HG03342 (cell line): ENCODE measurements at regions not wholly inside any gene's neighbourhood (a gene's known extent, or its start where the extent isn't known, plus 50 kb on each side); places are given as distances from the start of the nearest gene placed in this dataset.
"Not testable (repeated sequence)": the region's sequence is repeated elsewhere in the genome, so short reads cannot be mapped to it uniquely, and the experiment has no call there.

Source experiments
- ATAC-seq: cut with Tn5 transposase; IDR thresholded peaks from one replicate; pipeline ENCODE4 v1.9.1; 2021; ENCODE audit warnings: mild to moderate bottlenecking, moderate library complexity; ENCODE audit not compliant: unreplicated experiment

- ATAC-seq, result no peak
Observed at GRCh38 chr18:76721207-76721996, 101.0 kb upstream of the ZNF236 start.

DNA sequence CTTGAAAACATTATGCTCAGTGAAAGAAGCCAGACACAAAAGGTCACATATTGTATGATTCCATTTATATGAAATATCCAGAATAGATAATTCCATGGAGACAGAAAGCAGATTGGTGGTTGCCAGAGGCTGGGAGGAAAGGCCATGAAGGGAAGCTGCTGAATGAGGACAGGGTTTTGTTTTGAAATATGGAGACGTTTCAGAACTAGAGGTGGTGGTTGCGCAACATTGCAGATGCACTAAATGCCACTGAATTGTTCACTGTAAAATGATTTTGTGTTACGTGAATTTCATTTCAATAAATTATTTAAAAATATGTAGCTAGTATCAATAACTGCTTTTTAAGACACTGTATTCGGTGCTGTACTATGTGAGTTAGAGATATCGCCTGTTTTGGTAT lies 101.7 kb upstream of the ZNF236 start:
- no peak for ATAC-seq

- no peak for ATAC-seq
Observed at GRCh38 chr18:76715012-76715610, 107.2 kb upstream of the ZNF236 start.

DNA sequence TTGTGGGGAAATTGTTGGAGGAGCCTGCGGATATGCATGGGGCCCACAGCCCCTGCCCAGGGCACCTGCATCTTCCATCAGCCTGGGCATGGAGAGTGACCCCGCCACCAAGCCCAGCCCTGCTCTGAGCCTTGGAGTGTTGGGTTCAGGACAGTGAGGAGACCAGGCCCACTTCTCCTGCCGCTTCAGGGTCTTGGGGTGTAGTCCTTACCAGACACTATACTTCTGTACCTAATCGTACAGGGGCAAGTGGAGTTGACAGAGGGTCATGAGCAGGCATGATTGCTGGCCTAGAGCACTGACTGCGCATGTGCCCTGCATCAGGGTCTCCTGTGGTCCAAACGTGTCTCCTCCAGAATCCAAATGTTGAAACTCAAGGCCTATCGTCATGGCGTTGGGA lies 108.9 kb upstream of the ZNF236 start:
- no peak for ATAC-seq

DNA sequence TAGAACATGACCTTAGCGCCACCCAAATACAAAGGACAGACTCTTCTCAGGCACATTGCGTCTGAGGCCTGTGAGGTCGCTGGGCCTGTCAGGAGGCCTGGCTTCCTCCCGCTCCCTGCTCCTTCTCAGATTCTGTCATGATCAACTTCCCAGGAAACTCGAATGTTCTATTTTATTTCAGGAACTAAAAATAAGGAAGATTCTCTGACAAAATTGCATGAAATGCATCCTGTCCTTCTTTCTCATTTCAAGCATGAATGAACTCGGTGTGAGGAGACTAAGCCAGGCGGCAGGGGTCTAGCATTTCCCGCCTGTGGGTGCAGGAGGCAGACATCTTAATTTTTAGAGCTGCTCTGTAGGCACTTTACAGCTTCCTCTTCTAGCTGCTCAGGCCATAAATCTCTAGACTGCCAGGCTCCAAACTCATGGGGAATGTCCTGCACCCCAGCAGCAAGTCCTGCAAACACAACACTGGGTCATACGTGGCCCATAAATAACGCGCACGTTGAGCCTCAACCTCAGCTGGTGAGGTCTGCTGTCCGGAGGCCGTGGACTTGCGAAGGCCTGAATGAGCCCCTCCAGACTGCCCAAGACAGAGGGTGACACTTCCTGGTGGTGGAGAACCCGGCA lies 109.7 kb upstream of the ZNF236 start:
- no peak for ATAC-seq

- no peak for ATAC-seq
Observed at GRCh38 chr18:76710646-76711520, 111.5 kb upstream of the ZNF236 start.

DNA sequence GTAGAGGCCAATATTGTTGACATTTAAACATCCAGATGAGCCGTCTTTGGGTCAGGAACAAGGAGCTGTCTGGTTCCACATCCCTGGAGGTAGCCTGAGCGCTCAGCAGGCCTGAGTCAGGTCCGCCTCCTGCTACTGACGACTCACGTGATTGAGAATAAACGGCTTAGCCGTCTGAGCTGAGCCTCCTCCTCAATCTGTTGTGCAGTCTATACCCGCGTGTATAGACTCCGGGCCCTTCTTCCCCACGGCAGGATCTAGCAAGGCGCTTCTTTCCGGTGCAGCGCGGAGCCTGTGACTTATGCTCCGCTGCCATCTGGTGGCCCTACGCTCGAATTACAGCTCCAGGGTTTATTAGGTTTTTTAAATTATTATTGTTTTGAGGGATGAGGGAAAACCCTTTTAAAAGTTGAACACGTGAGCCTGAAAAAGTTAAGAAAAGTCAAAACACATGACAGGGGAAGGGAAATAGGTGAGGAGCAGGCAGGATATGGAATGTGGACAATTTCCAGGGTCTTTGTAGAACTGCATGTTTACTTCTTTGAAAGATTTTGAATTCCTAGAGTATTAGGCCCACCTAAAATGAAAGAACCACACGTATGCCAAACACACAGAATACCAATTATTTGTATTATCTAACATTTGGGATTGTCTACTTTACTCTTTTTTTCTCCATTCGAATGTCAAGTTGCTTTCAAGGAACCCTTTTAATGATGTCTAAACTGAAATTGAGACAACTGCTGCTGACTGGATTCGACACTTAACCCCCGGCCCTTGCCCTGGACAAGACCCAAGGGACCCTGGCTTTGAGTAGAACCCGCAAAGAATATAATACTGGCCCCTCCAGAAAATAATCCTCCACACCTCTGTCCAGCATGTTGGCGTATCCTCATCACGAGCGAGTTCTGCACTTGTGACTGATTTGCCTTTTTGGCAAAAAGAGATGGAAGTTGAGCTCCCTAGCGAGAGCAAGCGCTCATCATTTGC lies 112.4 kb upstream of the ZNF236 start:
- ATAC-seq, result peak; percentile 86

- no peak for ATAC-seq
Observed at GRCh38 chr18:76708722-76709353, 113.5 kb upstream of the ZNF236 start.

GRCh38 chr18:76708071-76708721 lies 114.2 kb upstream of the ZNF236 start:
- no peak for ATAC-seq

DNA sequence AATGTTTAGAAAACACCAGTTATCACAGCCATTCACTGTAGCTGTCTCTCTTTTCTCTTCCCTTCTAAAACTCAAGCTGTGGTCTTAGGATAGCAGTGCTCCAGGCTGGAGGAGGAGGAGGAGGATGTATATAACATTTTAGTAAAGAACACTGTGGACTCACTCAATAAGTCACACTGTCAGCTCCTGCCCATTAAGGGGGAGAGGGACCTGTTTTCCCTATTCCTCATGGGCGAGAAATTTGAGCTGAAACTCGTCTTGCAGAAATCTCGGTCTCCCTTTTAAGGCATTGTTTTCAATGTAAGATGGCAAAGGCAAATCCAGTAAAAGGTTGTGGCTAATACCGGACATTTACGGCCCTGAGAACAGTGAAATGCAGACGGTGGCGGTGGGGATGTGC lies 114.8 kb upstream of the ZNF236 start:
- ATAC-seq, result no peak

- ATAC-seq, result not testable (repeated sequence)
Observed at GRCh38 chr18:76704589-76704988, 117.8 kb upstream of the ZNF236 start.

DNA sequence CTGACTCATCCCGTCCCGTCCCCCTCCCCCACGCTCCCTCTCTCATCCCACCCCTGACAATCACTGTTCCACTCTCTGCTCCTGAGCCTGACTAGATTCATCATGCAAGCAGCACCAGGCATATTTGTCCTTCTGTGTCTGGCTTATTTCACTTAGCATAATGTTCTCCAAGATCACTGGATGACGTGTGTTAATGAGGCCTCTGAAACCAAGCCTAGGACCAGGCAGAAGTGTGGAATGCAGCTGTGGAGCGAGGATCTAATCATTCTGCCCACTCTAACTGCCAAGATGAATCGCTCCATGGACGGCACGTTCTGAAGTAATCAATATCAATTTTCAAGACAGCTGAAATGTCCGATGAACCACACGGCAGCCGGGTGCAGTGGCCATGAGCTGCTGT lies 122.4 kb upstream of the ZNF236 start:
- no peak for ATAC-seq

GRCh38 chr18:76697441-76697901 lies 124.9 kb upstream of the ZNF236 start:
- ATAC-seq, result no peak

DNA sequence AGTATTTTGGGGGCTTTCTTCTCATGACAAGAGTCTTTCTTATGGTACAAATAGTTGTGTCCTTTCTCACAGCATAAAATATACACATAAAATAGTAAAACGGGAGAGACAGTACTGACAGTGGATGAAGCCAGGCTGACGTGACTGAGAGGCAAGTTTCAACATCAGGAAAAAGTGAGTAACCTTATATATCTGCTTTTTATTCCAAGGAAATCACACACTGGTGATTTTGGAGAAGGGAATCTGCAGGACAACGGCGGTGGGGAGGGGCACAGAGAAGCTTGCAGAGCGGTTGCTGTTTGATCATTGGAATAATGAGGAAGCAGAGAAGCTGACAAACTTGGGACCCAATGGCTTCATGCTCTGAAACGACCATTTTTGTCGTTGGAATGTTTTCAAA lies 130.6 kb upstream of the ZNF236 start:
- no peak for ATAC-seq

DNA sequence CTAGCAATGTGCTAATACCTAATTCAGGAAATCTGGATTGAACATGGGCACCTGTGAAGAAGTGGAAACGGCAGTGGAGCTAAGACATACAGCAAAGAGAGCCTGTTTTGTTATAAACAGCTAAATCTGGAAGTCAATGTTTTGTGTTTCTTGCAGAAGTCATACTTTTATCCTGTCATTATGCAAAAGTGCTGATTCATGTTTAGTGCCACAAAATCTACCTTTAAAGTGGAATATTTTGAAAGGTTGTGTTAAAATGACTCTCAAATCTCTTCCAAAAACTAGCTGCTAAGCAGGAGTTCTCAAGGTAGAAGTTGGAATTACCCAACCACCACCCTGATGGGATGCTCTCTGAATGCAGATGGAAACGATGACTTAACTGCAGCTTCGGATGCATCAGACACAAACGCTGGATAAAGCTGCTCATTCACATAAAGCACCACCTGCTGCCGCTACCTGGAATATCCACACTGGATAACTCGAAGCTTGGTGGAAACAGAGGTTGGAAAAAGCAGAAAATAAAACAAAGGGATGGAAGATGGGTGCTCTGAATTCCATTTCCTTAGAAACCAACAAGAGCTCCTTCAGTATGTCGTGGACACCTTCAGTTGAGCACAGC lies 132.6 kb upstream of the ZNF236 start:
- ATAC-seq, result no peak

DNA sequence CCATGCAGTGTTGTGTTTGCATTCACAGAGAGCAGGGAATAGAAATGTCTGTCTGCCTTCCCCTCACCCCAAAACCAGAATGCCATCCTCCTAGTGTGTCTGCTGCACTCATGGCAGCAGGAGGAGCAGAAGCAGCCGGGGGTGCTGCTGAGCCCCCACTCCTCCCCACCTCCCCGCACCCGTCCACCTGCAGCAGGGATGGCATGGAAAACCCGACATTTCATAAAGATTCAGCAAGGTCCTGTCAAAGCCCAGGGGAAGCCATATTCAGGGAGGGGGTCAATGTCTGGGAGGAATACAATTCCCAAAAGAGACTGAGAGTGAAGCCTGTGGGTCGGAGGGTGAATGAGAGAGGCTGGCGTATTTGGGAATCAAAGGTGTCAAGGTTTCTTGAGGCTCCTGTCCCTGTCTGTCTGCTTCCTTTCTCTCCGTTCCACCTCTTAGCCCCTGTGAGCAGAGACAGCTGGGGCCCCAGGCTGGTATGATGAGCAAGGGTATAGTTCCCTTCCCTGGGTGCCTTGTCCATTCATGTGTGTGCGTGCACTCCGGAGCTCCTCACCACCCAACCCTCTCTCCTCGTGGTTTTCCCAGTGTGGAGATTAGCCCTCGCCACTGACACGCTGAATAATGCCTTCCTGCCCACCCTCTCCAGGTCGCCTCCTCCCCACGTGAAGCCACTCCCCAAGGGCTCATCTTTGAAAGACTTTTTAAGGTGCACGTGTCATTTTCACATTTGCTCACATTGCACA lies 133.5 kb upstream of the ZNF236 start:
- ATAC-seq, result no peak

DNA sequence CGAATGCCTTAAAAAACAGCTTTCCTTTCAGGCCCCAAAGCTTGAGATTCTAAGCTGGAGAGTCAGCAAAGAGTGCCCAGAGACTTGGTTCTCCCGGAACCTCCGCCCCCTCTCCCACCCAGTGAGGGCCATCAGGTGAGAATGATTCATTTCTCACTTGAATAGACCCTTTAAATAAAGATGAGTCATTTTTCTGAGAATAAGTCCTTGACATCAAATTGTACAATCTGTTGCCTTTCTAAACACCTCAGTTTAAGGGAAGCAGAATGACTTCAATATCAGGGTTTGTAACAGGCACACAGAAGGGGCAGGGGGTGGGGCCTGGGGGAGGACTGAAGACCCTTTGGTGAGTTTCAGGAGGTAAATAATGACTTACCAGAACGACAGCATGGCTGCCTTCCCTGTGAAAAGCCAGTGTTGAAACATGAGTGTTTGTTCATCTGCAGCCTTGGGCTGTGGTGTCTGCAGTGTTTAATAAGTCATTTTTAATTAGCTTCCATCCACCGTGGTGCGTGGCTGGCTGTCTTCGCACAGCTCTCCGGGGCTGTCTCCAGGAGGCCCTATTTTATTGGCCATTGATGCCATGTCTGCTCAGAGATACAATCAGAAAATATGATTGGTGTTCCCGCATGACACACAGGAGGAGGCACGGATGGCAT lies 134.9 kb upstream of the ZNF236 start:
- peak; percentile 58 for ATAC-seq
